ENCODE measurements at regions not wholly inside any gene's neighbourhood (a gene's known extent, or its start where the extent isn't known, plus 50 kb on each side); places are given as distances from the start of the nearest gene placed in this dataset.
"Not testable (repeated sequence)": the region's sequence is repeated elsewhere in the genome, so short reads cannot be mapped to it uniquely, and the experiment has no call there.

DNA sequence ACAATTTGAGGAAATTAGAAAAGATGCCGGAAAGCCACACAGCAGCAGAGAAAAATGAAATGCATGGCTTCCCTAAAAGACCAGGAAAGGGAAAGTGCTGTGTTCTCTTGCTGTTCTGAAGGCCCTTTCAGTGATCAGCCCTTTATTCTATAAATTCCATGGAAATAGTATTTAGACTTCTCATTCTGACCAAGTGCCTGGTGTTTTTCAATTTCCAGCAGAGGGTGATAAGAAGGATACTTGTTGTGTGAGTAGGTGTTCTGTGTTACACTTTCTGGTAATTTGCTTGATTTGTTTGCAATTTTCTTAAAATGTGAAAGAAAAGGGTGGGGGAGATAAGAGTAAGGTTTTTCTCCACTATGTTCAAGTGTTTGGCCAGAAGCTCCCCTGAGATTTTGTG is 504.5 kb downstream of the IRS1 start:
- TF ChIP-seq CTCF (IDR thresholded peaks at IDR 0.05): no peak
- no peak overlapping the region for H3K4me3 Mint-ChIP-seq
- H3K27me3 Mint-ChIP-seq: peaks cover 9% of the 10 kb centered on the region
- H3K36me3 Mint-ChIP-seq (ENCODE audit: low read depth): peaks cover 1% of the 10 kb centered on the region
- no peaks in the 10 kb centered on the region for H3K4me1 Mint-ChIP-seq (ENCODE audit: low read depth)
- POLR2A ChIA-PET: no interaction called here
- no peak for DNase-seq
- no peak for ATAC-seq
- peaks cover 19% of the 10 kb centered on the region for H3K9me3 Mint-ChIP-seq
- CTCF ChIA-PET: no interaction called here
- intact Hi-C loops (cut with micrococcal nuclease): no loop called here
- H3K27ac Mint-ChIP-seq: no peak overlapping the region

DNA sequence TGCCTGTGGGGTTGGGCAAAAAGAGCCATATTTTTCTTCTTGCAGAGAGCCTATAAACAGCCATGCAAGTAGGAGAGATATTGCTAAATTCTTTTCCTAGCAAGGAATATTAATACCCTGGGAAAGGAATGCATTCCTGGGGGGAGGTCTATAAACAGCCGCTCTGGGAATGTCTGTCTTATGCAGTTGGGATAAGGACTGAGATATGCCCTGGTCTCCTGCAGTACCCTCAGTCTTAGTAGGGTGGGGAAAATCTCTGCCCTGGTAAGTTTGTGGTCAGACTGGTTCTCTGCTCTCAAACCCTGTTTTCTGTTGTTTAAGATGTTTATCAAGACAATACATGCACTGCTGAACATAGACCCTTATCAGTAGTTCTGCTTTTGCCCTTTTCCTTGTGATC is 508.3 kb downstream of the IRS1 start:
- POLR2A ChIA-PET; CTCF ChIA-PET; ATAC-seq; H3K4me3 Mint-ChIP-seq; H3K36me3 Mint-ChIP-seq (ENCODE audit: low read depth); H3K27ac Mint-ChIP-seq; H3K4me1 Mint-ChIP-seq (ENCODE audit: low read depth); H3K27me3 Mint-ChIP-seq; intact Hi-C loops (cut with micrococcal nuclease); DNase-seq: not testable (repeated sequence)
- peaks cover 19% of the 10 kb centered on the region for H3K9me3 Mint-ChIP-seq

- H3K4me3 Mint-ChIP-seq: no peak overlapping the region
- intact Hi-C loops (cut with micrococcal nuclease): no loop called here
- CTCF ChIA-PET: no interaction called here
- H3K36me3 Mint-ChIP-seq (ENCODE audit: low read depth): peaks cover 1% of the 10 kb centered on the region
- H3K27ac Mint-ChIP-seq: no peak overlapping the region
- ATAC-seq (no peak), DNase-seq (no peak)
- POLR2A ChIA-PET: no interaction called here
- H3K4me1 Mint-ChIP-seq (ENCODE audit: low read depth): no peaks in the 10 kb centered on the region
- no peak for TF ChIP-seq CTCF (IDR thresholded peaks at IDR 0.05)
- peaks cover 14% of the 10 kb centered on the region for H3K9me3 Mint-ChIP-seq
- no peaks in the 10 kb centered on the region for H3K27me3 Mint-ChIP-seq
Measured at GRCh38 chr2:226286916-226287315, 512.7 kb downstream of the IRS1 start.

- Mint-ChIP-seq H3K36me3 (ENCODE audit: low read depth) (no peaks in the 10 kb centered on the region), H3K27ac (no peak overlapping the region), H3K27me3 (peaks cover 5% of the 10 kb centered on the region), H3K4me1 (ENCODE audit: low read depth) (no peaks in the 10 kb centered on the region), H3K9me3 (no peaks in the 10 kb centered on the region), H3K4me3 (no peak overlapping the region)
- TF ChIP-seq CTCF (IDR thresholded peaks at IDR 0.05): no peak
- ChIA-PET CTCF (no interaction called here), POLR2A (no interaction called here)
- no peak for DNase-seq
- no peak for ATAC-seq
- intact Hi-C loops (cut with micrococcal nuclease): no loop called here
Measured at GRCh38 chr2:226283796-226284195, 515.8 kb downstream of the IRS1 start.

- Mint-ChIP-seq H3K4me3 (no peak overlapping the region), H3K4me1 (ENCODE audit: low read depth) (no peaks in the 10 kb centered on the region), H3K27me3 (peaks cover 6% of the 10 kb centered on the region), H3K27ac (no peak overlapping the region), H3K9me3 (no peaks in the 10 kb centered on the region), H3K36me3 (ENCODE audit: low read depth) (no peaks in the 10 kb centered on the region)
- intact Hi-C loops (cut with micrococcal nuclease): no loop called here
- no peak for DNase-seq
- no peak for ATAC-seq
- ChIA-PET POLR2A (no interaction called here), CTCF (no interaction called here)
- TF ChIP-seq CTCF (IDR thresholded peaks at IDR 0.05): no peak
Measured at GRCh38 chr2:226282151-226282550, 517.5 kb downstream of the IRS1 start.

DNA sequence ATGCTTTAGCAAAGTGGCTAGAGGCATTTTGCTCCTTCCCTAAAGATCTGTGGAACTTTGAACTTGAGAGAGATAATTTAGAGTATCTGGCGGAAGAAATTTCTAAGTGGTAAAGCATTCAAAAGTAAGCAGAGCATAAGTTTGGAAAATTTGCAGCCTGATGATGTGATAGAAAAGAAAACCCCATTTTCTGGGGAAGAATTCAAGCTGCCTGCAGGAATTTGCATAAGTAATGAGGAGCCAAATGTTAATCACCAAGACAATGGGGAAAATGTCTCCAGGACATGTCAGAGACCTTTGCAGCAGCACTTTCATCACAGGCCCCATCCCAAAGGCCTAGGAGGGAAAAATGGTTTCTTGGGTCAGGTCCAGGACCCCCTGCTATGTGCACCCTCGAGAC is 519.5 kb downstream of the IRS1 start:
- DNase-seq; POLR2A ChIA-PET; H3K27me3 Mint-ChIP-seq; ATAC-seq; H3K9me3 Mint-ChIP-seq; CTCF ChIA-PET; intact Hi-C loops (cut with micrococcal nuclease); H3K4me1 Mint-ChIP-seq (ENCODE audit: low read depth); H3K27ac Mint-ChIP-seq; H3K36me3 Mint-ChIP-seq (ENCODE audit: low read depth); H3K4me3 Mint-ChIP-seq: not testable (repeated sequence)
